Loucy (cell line): ENCODE measurements at regions not wholly inside any gene's neighbourhood (a gene's known extent, or its start where the extent isn't known, plus 50 kb on each side); places are given as distances from the start of the nearest gene placed in this dataset.

Experiments
- H2AFZ ChIP-seq: fragments of 200-600 bp; sonication (generic); 2 replicates; pipeline ENCODE4 v1.6.0; 2016; ENCODE audit warnings: antibody characterized with exemption, mild to moderate bottlenecking, low read length, moderate library complexity
- H3F3A ChIP-seq: fragments of 200-600 bp; 2 replicates; pipeline ENCODE4 v1.6.0; 2016; ENCODE audit warnings: antibody characterized with exemption, low read depth, mild to moderate bottlenecking
- H3K27me3 ChIP-seq: fragments of 200-600 bp; sonication (generic); 2 replicates; pipeline ENCODE4 v1.6.1; 2014; ENCODE audit warnings: low read length, mild to moderate bottlenecking; ENCODE audit not compliant: insufficient read depth, poor library complexity, severe bottlenecking
- H3K36me3 ChIP-seq: fragments of 200-600 bp; sonication (generic); 2 replicates; pipeline ENCODE4 v1.6.1; 2016; ENCODE audit warnings: low read length; ENCODE audit not compliant: insufficient read depth
- H3K4me1 ChIP-seq: fragments of 200-600 bp; sonication (generic); 2 replicates; pipeline ENCODE4 v1.5.1; 2014; ENCODE audit warnings: low read length, mild to moderate bottlenecking; ENCODE audit not compliant: insufficient read depth, poor library complexity, severe bottlenecking
- H3K4me2 ChIP-seq: fragments of 200-600 bp; sonication (generic); 2 replicates; pipeline ENCODE4 v1.6.0; 2014; ENCODE audit warnings: antibody characterized with exemption, low read length, low read depth, mild to moderate bottlenecking; ENCODE audit not compliant: poor library complexity, severe bottlenecking
- H3K4me3 ChIP-seq: fragments of 200-600 bp; sonication (generic); 2 replicates; pipeline ENCODE4 v1.5.1; 2014; ENCODE audit warnings: low read length, mild to moderate bottlenecking, mixed read lengths; ENCODE audit not compliant: poor library complexity, severe bottlenecking
- H3K79me2 ChIP-seq: fragments of 200-600 bp; sonication (generic); 2 replicates; pipeline ENCODE4 v1.6.1; 2014; ENCODE audit warnings: low read length; ENCODE audit not compliant: insufficient read depth
- H3K9ac ChIP-seq: fragments of 200-600 bp; sonication (generic); 2 replicates; pipeline ENCODE4 v1.6.0; 2014; ENCODE audit warnings: mild to moderate bottlenecking, low read depth, low read length, moderate library complexity; ENCODE audit not compliant: poor library complexity, severe bottlenecking
- H3K9me2 ChIP-seq: fragments of 200-600 bp; sonication (generic); replicated peaks from 2 replicates; pipeline ENCODE4 v1.6.1; 2016; ENCODE audit warnings: low read depth, low read length, mixed read lengths
- H3K9me3 ChIP-seq: fragments of 200-600 bp; sonication (generic); 2 replicates; pipeline ENCODE4 v1.6.1; 2014; ENCODE audit warnings: mild to moderate bottlenecking, antibody characterized with exemption, low read length, low read depth; ENCODE audit not compliant: insufficient read depth
- H4K20me1 ChIP-seq: fragments of 200-600 bp; sonication (generic); 2 replicates; pipeline ENCODE4 v1.6.0; 2014; ENCODE audit warnings: antibody characterized with exemption, low read length, mild to moderate bottlenecking; ENCODE audit not compliant: insufficient read depth, poor library complexity, severe bottlenecking
- CTCF ChIP-seq: fragments of 200-600 bp; sonication (generic); conservative IDR thresholded peaks from 2 replicates; pipeline ENCODE4 v1.5.1; 2014; ENCODE audit warnings: mild to moderate bottlenecking, antibody characterized with exemption, low read length
- EZH2phosphoT487 ChIP-seq: fragments of 200-600 bp; IDR thresholded peaks from 2 replicates; pipeline ENCODE4 v1.6.1; 2018; ENCODE audit warnings: antibody characterized with exemption, mild to moderate bottlenecking, moderate library complexity, borderline replicate concordance

DNA sequence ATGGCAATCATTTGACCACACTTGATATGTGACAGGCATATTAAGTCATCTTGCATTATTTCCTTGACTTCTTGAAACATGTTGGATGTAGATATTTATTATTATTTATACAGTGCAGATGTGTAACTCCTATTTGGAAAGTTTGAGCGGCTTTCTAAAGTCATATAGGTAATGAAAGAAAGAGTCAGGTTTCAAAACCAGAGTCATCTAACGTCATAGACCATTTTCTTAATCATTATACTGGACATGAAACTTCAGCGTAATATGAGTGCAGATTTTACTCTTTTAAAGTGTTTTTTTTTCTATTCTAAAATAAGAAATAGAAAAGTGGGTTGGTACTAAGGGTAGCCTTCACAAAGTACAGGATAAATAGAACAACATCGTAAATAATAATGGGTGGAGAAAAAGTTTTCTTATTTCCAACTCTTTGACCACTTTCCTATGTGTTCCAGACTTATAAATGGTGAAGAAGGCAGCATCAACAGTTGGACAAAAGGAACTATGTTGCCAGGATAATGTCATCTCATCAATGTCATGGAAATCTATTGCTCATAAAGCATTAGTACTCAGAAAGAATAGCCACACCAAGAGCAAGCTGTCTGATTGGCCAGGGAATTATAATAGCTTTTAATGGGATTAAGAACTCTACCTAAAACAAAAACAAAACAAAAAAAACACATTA lies 108.0 kb upstream of the PCDH18 start:
- H3K4me3 ChIP-seq: no peak overlapping the region
- no peaks in the 10 kb centered on the region for H3K27me3 ChIP-seq
- H3K9ac ChIP-seq: no peak overlapping the region
- no peaks in the 10 kb centered on the region for H3K36me3 ChIP-seq
- no peaks in the 10 kb centered on the region for H3K9me3 ChIP-seq
- no peaks in the 10 kb centered on the region for H3F3A ChIP-seq
- no peaks in the 10 kb centered on the region for H3K79me2 ChIP-seq
- TF ChIP-seq CTCF: no peak
- TF ChIP-seq EZH2phosphoT487: no peak
- no peak overlapping the region for H3K4me2 ChIP-seq
- no peaks in the 10 kb centered on the region for H4K20me1 ChIP-seq
- H3K9me2 ChIP-seq: no peaks in the 10 kb centered on the region
- no peak overlapping the region for H2AFZ ChIP-seq
- no peaks in the 10 kb centered on the region for H3K4me1 ChIP-seq

DNA sequence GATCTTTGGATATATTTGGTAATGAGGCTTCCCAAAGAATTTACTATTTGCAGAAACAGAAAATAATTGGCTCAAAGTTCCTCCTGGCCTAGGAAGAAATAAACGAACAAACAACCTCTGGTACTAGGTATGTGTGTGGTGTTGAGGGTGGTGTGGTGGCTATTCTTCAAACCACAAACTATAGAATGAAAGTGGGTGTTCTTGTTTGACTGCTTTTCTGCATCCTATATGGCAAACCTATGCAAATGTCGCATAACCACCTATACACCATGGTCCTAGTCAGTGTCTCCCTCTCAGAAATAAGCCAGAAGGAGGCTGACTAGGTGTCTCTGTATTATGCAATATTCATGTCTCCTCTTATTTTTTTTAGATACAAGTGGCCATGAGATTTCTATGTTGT lies 106.6 kb upstream of the PCDH18 start:
- Histone ChIP-seq H3K36me3 (no peaks in the 10 kb centered on the region), H4K20me1 (no peaks in the 10 kb centered on the region), H3K4me2 (no peak overlapping the region), H3K9ac (no peak overlapping the region), H3K79me2 (no peaks in the 10 kb centered on the region), H3K9me2 (no peaks in the 10 kb centered on the region), H3K27me3 (no peaks in the 10 kb centered on the region), H3F3A (no peaks in the 10 kb centered on the region), H2AFZ (no peak overlapping the region), H3K9me3 (no peaks in the 10 kb centered on the region), H3K4me1 (no peaks in the 10 kb centered on the region), H3K4me3 (no peak overlapping the region)
- no peak for TF ChIP-seq EZH2phosphoT487
- TF ChIP-seq CTCF: no peak

DNA sequence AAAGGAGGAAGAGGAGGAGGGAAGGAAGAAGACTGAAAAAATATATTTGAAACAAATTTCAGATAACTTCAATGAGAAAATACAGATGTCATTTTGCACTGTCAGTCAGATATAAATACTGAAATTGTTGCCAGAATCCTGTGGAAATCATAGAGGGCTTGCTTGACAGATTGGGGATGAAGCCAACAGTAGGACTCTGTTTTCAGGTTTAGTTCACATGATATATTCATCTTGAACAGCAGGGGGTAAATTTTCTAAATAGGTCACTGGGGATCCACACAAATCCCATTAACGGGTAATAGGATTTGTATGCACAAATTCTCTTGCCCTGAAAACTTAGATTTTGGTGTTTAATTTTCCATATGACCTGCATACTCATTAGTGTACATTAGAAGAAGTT lies 103.3 kb upstream of the PCDH18 start:
- Histone ChIP-seq H3K4me2 (no peak overlapping the region), H3F3A (no peaks in the 10 kb centered on the region), H4K20me1 (no peaks in the 10 kb centered on the region), H3K4me1 (no peaks in the 10 kb centered on the region), H3K36me3 (no peaks in the 10 kb centered on the region), H3K9me3 (no peaks in the 10 kb centered on the region), H3K27me3 (no peaks in the 10 kb centered on the region), H3K9ac (no peak overlapping the region), H3K4me3 (no peak overlapping the region), H2AFZ (no peak overlapping the region), H3K9me2 (no peaks in the 10 kb centered on the region), H3K79me2 (no peaks in the 10 kb centered on the region)
- no peak for TF ChIP-seq CTCF
